GM06990 (cell line): ENCODE measurements at regions not wholly inside any gene's neighbourhood (a gene's known extent, or its start where the extent isn't known, plus 50 kb on each side); places are given as distances from the start of the nearest gene placed in this dataset.

Experiments
- DNase-seq: peaks from one replicate; pipeline ENCODE4 v3.0.0-alpha.2; 2011; ENCODE audit not compliant: insufficient read length; ENCODE audit errors: extremely low read depth
- H3K27me3 ChIP-seq: replicated peaks from 2 replicates; pipeline ENCODE4 v1.6.0; 2011; ENCODE audit warnings: low read length; ENCODE audit not compliant: control insufficient read depth, insufficient read depth
- H3K36me3 ChIP-seq: 2 replicates; pipeline ENCODE4 v1.5.1; 2011; ENCODE audit warnings: low read length; ENCODE audit not compliant: control insufficient read depth, insufficient read depth
- H3K4me3 ChIP-seq: replicated peaks from 2 replicates; pipeline ENCODE4 v1.5.1; 2011; ENCODE audit warnings: low read depth, mild to moderate bottlenecking, control low read depth, low read length
- CTCF ChIP-seq: IDR thresholded peaks from 2 replicates; pipeline ENCODE4 v1.5.1; 2011; ENCODE audit warnings: low read length, control low read depth, mild to moderate bottlenecking, inconsistent platforms; ENCODE audit not compliant: insufficient read depth, poor library complexity, severe bottlenecking

GRCh38 chr3:116963802-116964201 lies 254.2 kb downstream of the TUSC7 start:
- Histone ChIP-seq H3K36me3 (no peaks in the 10 kb centered on the region), H3K27me3 (no peaks in the 10 kb centered on the region), H3K4me3 (no peak overlapping the region)
- TF ChIP-seq CTCF, result no peak
- no peak for DNase-seq

GRCh38 chr3:116966649-116967048 lies 257.1 kb downstream of the TUSC7 start:
- H3K27me3 ChIP-seq, result no peaks in the 10 kb centered on the region
- DNase-seq, result no peak
- H3K36me3 ChIP-seq, result no peaks in the 10 kb centered on the region
- no peak overlapping the region for H3K4me3 ChIP-seq
- no peak for TF ChIP-seq CTCF

- no peak for TF ChIP-seq CTCF
- no peaks in the 10 kb centered on the region for H3K36me3 ChIP-seq
- no peaks in the 10 kb centered on the region for H3K27me3 ChIP-seq
- H3K4me3 ChIP-seq, result no peak overlapping the region
- no peak for DNase-seq
These were observed 259.6 kb downstream of the TUSC7 start for GRCh38 chr3:116969135-116969534.

GRCh38 chr3:116969646-116970045 lies 260.1 kb downstream of the TUSC7 start:
- Histone ChIP-seq H3K4me3 (no peak overlapping the region), H3K27me3 (no peaks in the 10 kb centered on the region), H3K36me3 (no peaks in the 10 kb centered on the region)
- no peak for DNase-seq
- no peak for TF ChIP-seq CTCF

- Histone ChIP-seq H3K36me3 (no peaks in the 10 kb centered on the region), H3K4me3 (no peak overlapping the region), H3K27me3 (no peaks in the 10 kb centered on the region)
- no peak for DNase-seq
- TF ChIP-seq CTCF, result no peak
These were observed 262.0 kb downstream of the TUSC7 start for GRCh38 chr3:116971531-116971930.

GRCh38 chr3:116974702-116975101 lies 265.1 kb downstream of the TUSC7 start:
- Histone ChIP-seq H3K36me3 (no peaks in the 10 kb centered on the region), H3K4me3 (no peak overlapping the region), H3K27me3 (no peaks in the 10 kb centered on the region)
- DNase-seq, result no peak
- TF ChIP-seq CTCF, result no peak
